NCI-H1694 treated with DMSO at 0.1 percent for 48 hours (cell line): ENCODE measurements at regions not wholly inside any gene's neighbourhood (a gene's known extent, or its start where the extent isn't known, plus 50 kb on each side); places are given as distances from the start of the nearest gene placed in this dataset.
"Not testable (repeated sequence)": the region's sequence is repeated elsewhere in the genome, so short reads cannot be mapped to it uniquely, and the experiment has no call there.

ENCODE experiments used
- DNase-seq: peaks from one replicate; lab custom pipeline; 2025; lab: John Stamatoyannopoulos, UW

GRCh38 chr14:104398656-104399055 is 180.9 kb upstream of the C14orf180 start:
- no peak for DNase-seq

- DNase-seq: no peak
Observed at GRCh38 chr14:104399432-104400155, 180.0 kb upstream of the C14orf180 start.

- no peak for DNase-seq
Observed at GRCh38 chr14:104400355-104400754, 179.2 kb upstream of the C14orf180 start.

- DNase-seq: no peak
Observed at GRCh38 chr14:104401785-104402184, 177.8 kb upstream of the C14orf180 start.

- not testable (repeated sequence) for DNase-seq
Observed at GRCh38 chr14:104402303-104402702, 177.3 kb upstream of the C14orf180 start.

GRCh38 chr14:104403421-104404220 is 175.9 kb upstream of the C14orf180 start:
- DNase-seq: no peak

- no peak for DNase-seq
Observed at GRCh38 chr14:104404922-104405321, 174.6 kb upstream of the C14orf180 start.

- no peak for DNase-seq
Observed at GRCh38 chr14:104405360-104406226, 174.0 kb upstream of the C14orf180 start.

- no peak for DNase-seq
Observed at GRCh38 chr14:104406831-104407230, 172.7 kb upstream of the C14orf180 start.

GRCh38 chr14:104416383-104416782 is 163.2 kb upstream of the C14orf180 start:
- DNase-seq: no peak

- DNase-seq: peak; percentile 81
Observed at GRCh38 chr14:104419865-104420505, 159.6 kb upstream of the C14orf180 start.

GRCh38 chr14:104420523-104420922 is 159.0 kb upstream of the C14orf180 start:
- DNase-seq: peak; percentile 78

GRCh38 chr14:104420990-104421389 is 158.6 kb upstream of the C14orf180 start:
- DNase-seq: no peak

- no peak for DNase-seq
Observed at GRCh38 chr14:104421401-104421821, 158.2 kb upstream of the C14orf180 start.

- DNase-seq: peak; percentile 97
Observed at GRCh38 chr14:104421892-104422828, 157.4 kb upstream of the C14orf180 start.

- peak; percentile 53 for DNase-seq
Observed at GRCh38 chr14:104422837-104423681, 156.5 kb upstream of the C14orf180 start.

- peak; percentile 38 for DNase-seq
Observed at GRCh38 chr14:104423701-104424405, 155.7 kb upstream of the C14orf180 start.

GRCh38 chr14:104424406-104425072 is 155.0 kb upstream of the C14orf180 start:
- peak; percentile 100 for DNase-seq
